Endothelial cell of umbilical vein (primary cell): ENCODE measurements at regions not wholly inside any gene's neighbourhood (a gene's known extent, or its start where the extent isn't known, plus 50 kb on each side); places are given as distances from the start of the nearest gene placed in this dataset.

Experiments
- BruUV-seq: library from RNA; stranded (reverse); fragments of 400-500 nt; replicated peaks from 2 replicates; lab custom pipeline; 2021; lab: Mats Ljungman, UMichigan
- CTCF ChIA-PET: fragments of 300-600, 350-600 bp; sonication (Branson Sonifier 250); formaldehyde crosslinking; loops from one replicate; lab custom pipeline; 2021; ENCODE audit warnings: antibody characterized with exemption, inconsistent platforms; lab: Charles Lee
- POLR2A ChIA-PET: fragments of 300-600, 350-600 bp; sonication (Branson Sonifier 250); formaldehyde crosslinking; loops from one replicate; lab custom pipeline; 2021; ENCODE audit warnings: antibody characterized with exemption, inconsistent platforms; lab: Charles Lee
- DNase-seq: peaks from one replicate; pipeline ENCODE4 v3.0.0-alpha.2; 2011; ENCODE audit warnings: low read depth, low spot score
- FAIRE-seq: peaks from 2 replicates; lab custom pipeline; 2011; peaks lifted over from hg19 to GRCh38; lab: Jason Lieb, UNC
- H2AFZ ChIP-seq: 2 replicates; pipeline ENCODE4 v1.6.0; 2012; ENCODE audit warnings: low read depth, low read length, control low read depth, inconsistent platforms
- H3K27ac ChIP-seq: 2 replicates; pipeline ENCODE4 v1.5.1; 2011; ENCODE audit warnings: low read depth, mild to moderate bottlenecking, control low read depth, low read length, moderate library complexity; ENCODE audit not compliant: insufficient read depth
- H3K27me3 ChIP-seq, 2 experiments: 2 replicates each; pipeline versions ENCODE4 v1.6.0 to v1.6.1; 2011; ENCODE audit warnings: low read length in 2 of 2, mixed read lengths in 1 of 2; ENCODE audit not compliant: control insufficient read depth in 2 of 2, insufficient read depth in 2 of 2
- H3K36me3 ChIP-seq, 2 experiments: 2 replicates in 1 of 2; 3 replicates in 1 of 2; pipeline ENCODE4 v1.5.1; 2011; ENCODE audit warnings: low read length in 2 of 2, mild to moderate bottlenecking in 1 of 2, moderate library complexity in 1 of 2; ENCODE audit not compliant: control insufficient read depth in 2 of 2, insufficient read depth in 2 of 2; ENCODE audit errors: extremely low read depth in 1 of 2
- H3K4me1 ChIP-seq: 3 replicates; pipeline ENCODE4 v1.5.1; 2011; ENCODE audit warnings: mild to moderate bottlenecking, low read length; ENCODE audit not compliant: control insufficient read depth, insufficient read depth; ENCODE audit errors: extremely low read depth
- H3K4me2 ChIP-seq: 2 replicates; pipeline ENCODE4 v1.6.1; 2011; ENCODE audit warnings: low read length, control low read depth, mixed read lengths; ENCODE audit not compliant: insufficient read depth
- H3K4me3 ChIP-seq, 3 experiments: fragments of 200-600 bp in 1 of 3; sonication (generic), shearing (Covaris generic) in 1 of 3; replicated peaks in 1 of 3; 2 replicates each; pipeline ENCODE4 v1.5.1; 2011 to 2016; ENCODE audit warnings: control low read depth in 3 of 3, low read length in 3 of 3, mild to moderate bottlenecking in 2 of 3, inconsistent platforms in 1 of 3, low read depth in 1 of 3, moderate library complexity in 1 of 3; ENCODE audit not compliant: insufficient read depth in 1 of 3
- H3K79me2 ChIP-seq: 2 replicates; pipeline ENCODE4 v1.6.0; 2012; ENCODE audit warnings: low read length, inconsistent platforms; ENCODE audit not compliant: control insufficient read depth, insufficient read depth
- H3K9ac ChIP-seq: replicated peaks from 2 replicates; pipeline ENCODE3; 2011; ENCODE audit warnings: low read length, control low read depth; ENCODE audit not compliant: insufficient read depth; ENCODE audit errors: extremely low read depth
- H3K9me1 ChIP-seq: replicated peaks from 3 replicates; pipeline ENCODE4 v1.6.0; 2011; ENCODE audit warnings: mild to moderate bottlenecking, low read length; ENCODE audit not compliant: control insufficient read depth, insufficient read depth; ENCODE audit errors: extremely low read depth
- H3K9me3 ChIP-seq: replicated peaks from 2 replicates; pipeline ENCODE4 v1.5.1; 2012; ENCODE audit warnings: low read length, inconsistent platforms; ENCODE audit not compliant: control insufficient read depth, insufficient read depth
- H4K20me1 ChIP-seq: replicated peaks from 2 replicates; pipeline ENCODE3; 2011; ENCODE audit warnings: mild to moderate bottlenecking, low read length; ENCODE audit not compliant: control insufficient read depth, insufficient read depth; ENCODE audit errors: extremely low read depth
- CTCF ChIP-seq, 2 donors: IDR thresholded peaks; 1 replicate in 1 of 2; 2 replicates in 1 of 2; pipeline ENCODE4 v1.5.1; 2011; ENCODE audit warnings: low read length in 2 of 2, mild to moderate bottlenecking in 2 of 2, moderate library complexity in 2 of 2, control low read depth in 1 of 2, inconsistent platforms in 1 of 2, low read depth in 1 of 2; ENCODE audit not compliant: insufficient read depth in 1 of 2; ENCODE audit errors: extremely low read depth in 1 of 2
- EZH2 ChIP-seq: IDR thresholded peaks from 2 replicates; pipeline ENCODE4 v1.6.1; 2012; ENCODE audit warnings: borderline replicate concordance, low read depth, mild to moderate bottlenecking, moderate library complexity, low read length, inconsistent platforms; ENCODE audit not compliant: severe bottlenecking
- FOS ChIP-seq: IDR thresholded peaks from 2 replicates; pipeline ENCODE4 v1.6.1; 2011; ENCODE audit warnings: mild to moderate bottlenecking, low read length, moderate library complexity, borderline replicate concordance; ENCODE audit not compliant: insufficient read depth
- GATA2 ChIP-seq: IDR thresholded peaks from 2 replicates; pipeline ENCODE4 v1.7.0; 2011; ENCODE audit warnings: low read depth, mild to moderate bottlenecking, moderate library complexity, mixed read lengths, low read length; ENCODE audit not compliant: insufficient read length, insufficient read depth
- JUN ChIP-seq: IDR thresholded peaks from 2 replicates; pipeline ENCODE4 v1.6.1; 2011; ENCODE audit warnings: borderline replicate concordance, low read depth; ENCODE audit not compliant: insufficient read length, insufficient read depth
- MAX ChIP-seq: IDR thresholded peaks from 2 replicates; pipeline ENCODE4 v1.6.1; 2011; ENCODE audit not compliant: insufficient read depth, insufficient read length
- MYC ChIP-seq: IDR thresholded peaks from one replicate; pipeline ENCODE4 v1.6.1; 2011; ENCODE audit warnings: mild to moderate bottlenecking, low read depth, low read length
- POLR2A ChIP-seq: IDR thresholded peaks from 2 replicates; pipeline ENCODE4 v1.6.1; 2012; ENCODE audit warnings: low read depth, mild to moderate bottlenecking, control low read depth, low read length
- POLR2AphosphoS5 ChIP-seq: IDR thresholded peaks from 2 replicates; pipeline ENCODE4 v1.6.1; 2012; ENCODE audit warnings: low read depth, mild to moderate bottlenecking, control low read depth, low read length, moderate library complexity; ENCODE audit not compliant: insufficient read depth
- dilution Hi-C: fragments of 300-500 bp; cut with MboI; formaldehyde crosslinking; loops from one replicate; pipeline ENCODE4 v1.15.0; 2019; ENCODE audit warnings: low sequenced_read_pairs; ENCODE audit not compliant: extremely low pct_ligation_motif_present
- intact Hi-C: fragments of 100-400 bp; cut with micrococcal nuclease; formaldehyde crosslinking; loops from one replicate; pipeline ENCODE4 v1.10.0; 2022

- no peaks in the 10 kb centered on the region for H3K27me3 ChIP-seq
- ChIA-PET POLR2A (no interaction called here), CTCF (no interaction called here)
- H3K9me1 ChIP-seq: no peaks in the 10 kb centered on the region
- H3K36me3 ChIP-seq: no peaks in the 10 kb centered on the region
- no peak overlapping the region for H3K9ac ChIP-seq
- no peak overlapping the region for H3K4me2 ChIP-seq
- H3K27ac ChIP-seq: no peak overlapping the region
- dilution Hi-C loops (no loop called here), intact Hi-C loops (no loop called here)
- no peaks in the 10 kb centered on the region for H3K4me1 ChIP-seq
- H4K20me1 ChIP-seq: no peaks in the 10 kb centered on the region
- DNase-seq: no peak
- BruUV-seq: no TSS peak
- no peaks in the 10 kb centered on the region for H3K79me2 ChIP-seq
- FAIRE-seq: no peak
- H3K4me3 ChIP-seq: no peak overlapping the region
- H2AFZ ChIP-seq: no peak overlapping the region
- no peaks in the 10 kb centered on the region for H3K9me3 ChIP-seq
- TF ChIP-seq POLR2AphosphoS5: no peak
- TF ChIP-seq GATA2: no peak
- TF ChIP-seq FOS: no peak
- no peak for TF ChIP-seq MYC
- no peak for TF ChIP-seq MAX
- TF ChIP-seq CTCF (IDR thresholded peaks at IDR 0.05; ENCODE audit: extremely low read depth in 1 of 2, insufficient read depth in 1 of 2, low read depth in 1 of 2, low read length in 2 of 2): no peak
- TF ChIP-seq POLR2A: no peak
- TF ChIP-seq JUN: no peak
- TF ChIP-seq EZH2: no peak
These were observed 172.4 kb downstream of the SLITRK2 start for GRCh38 chrX:145990051-145990450.
